H1 (cell line): ENCODE measurements at regions not wholly inside any gene's neighbourhood (a gene's known extent, or its start where the extent isn't known, plus 50 kb on each side); places are given as distances from the start of the nearest gene placed in this dataset.

ENCODE experiments used
- CTCF ChIA-PET: fragments of 300-600 bp; sonication (Branson Sonifier 250); formaldehyde crosslinking; loops from one replicate; lab custom pipeline; 2021; ENCODE audit not compliant: partially characterized antibody; lab: Charles Lee
- POLR2A ChIA-PET: fragments of 300-600 bp; sonication (Branson Sonifier 250); formaldehyde crosslinking; loops from one replicate; lab custom pipeline; 2021; ENCODE audit warnings: inconsistent platforms; ENCODE audit not compliant: partially characterized antibody; lab: Charles Lee
- DNase-seq, 2 experiments: peaks; one replicate each; pipeline versions ENCODE4 v3.0.0 to v3.0.0-alpha.2; 2010 to 2022; ENCODE audit warnings: low spot score in 2 of 2, low read depth in 1 of 2, mixed read lengths in 1 of 2
- FAIRE-seq: peaks from 2 replicates; lab custom pipeline; 2011; peaks lifted over from hg19 to GRCh38; lab: Jason Lieb, UNC
- H2AFZ ChIP-seq: 2 replicates; pipeline ENCODE4 v1.8.1; 2012; ENCODE audit warnings: low read length, inconsistent platforms
- H2AK5ac ChIP-seq: 2 replicates; pipeline ENCODE4 v1.6.1; 2013; ENCODE audit warnings: low read depth, low read length
- H2BK120ac ChIP-seq: replicated peaks from 2 replicates; pipeline ENCODE3; 2013; ENCODE audit warnings: low read depth, low read length, inconsistent platforms
- H2BK12ac ChIP-seq: 2 replicates; pipeline ENCODE4 v1.6.1; 2013; ENCODE audit warnings: low read depth, low read length
- H2BK15ac ChIP-seq: 2 replicates; pipeline ENCODE4 v1.6.1; 2013; ENCODE audit warnings: low read length
- H2BK20ac ChIP-seq: 2 replicates; pipeline ENCODE4 v1.6.1; 2013; ENCODE audit warnings: low read length
- H2BK5ac ChIP-seq: 2 replicates; pipeline ENCODE4 v1.6.1; 2013; ENCODE audit warnings: low read depth, low read length
- H3K14ac ChIP-seq: 2 replicates; pipeline ENCODE4 v1.6.1; 2013; ENCODE audit warnings: inconsistent platforms; ENCODE audit not compliant: insufficient read length
- H3K18ac ChIP-seq: 2 replicates; pipeline ENCODE4 v1.6.1; 2013; ENCODE audit warnings: low read length; ENCODE audit errors: extremely low read depth
- H3K23ac ChIP-seq: 2 replicates; pipeline ENCODE4 v1.6.1; 2013; ENCODE audit warnings: inconsistent platforms; ENCODE audit not compliant: insufficient read length
- H3K23me2 ChIP-seq: 2 replicates; pipeline ENCODE4 v1.6.1; 2013; ENCODE audit warnings: low read depth, low read length
- H3K27ac ChIP-seq: 2 replicates; pipeline ENCODE4 v1.6.1; 2011; ENCODE audit warnings: low read depth, low read length, inconsistent platforms
- H3K27me3 ChIP-seq, 4 experiments: replicated peaks in 1 of 4; 1 replicate in 1 of 4; 2 replicates in 3 of 4; pipeline versions ENCODE4 v1.6.1 to v1.8.1; 2011 to 2013; ENCODE audit warnings: low read length in 3 of 4, mild to moderate bottlenecking in 3 of 4, inconsistent platforms in 2 of 4, mixed read lengths in 2 of 4, moderate library complexity in 1 of 4; ENCODE audit not compliant: control insufficient read depth in 3 of 4, insufficient read depth in 3 of 4; ENCODE audit errors: extremely low read depth in 1 of 4
- H3K36me3 ChIP-seq, 4 experiments: 2 replicates each; pipeline versions ENCODE4 v1.6.1 to v1.8.1; 2011 to 2013; ENCODE audit warnings: mild to moderate bottlenecking in 4 of 4, low read length in 3 of 4, moderate library complexity in 2 of 4, control low read depth in 1 of 4, inconsistent platforms in 1 of 4; ENCODE audit not compliant: insufficient read depth in 4 of 4, control insufficient read depth in 2 of 4
- H3K4ac ChIP-seq: replicated peaks from 2 replicates; pipeline ENCODE3; 2013; ENCODE audit warnings: low read length, low read depth, mixed read lengths, inconsistent platforms; ENCODE audit not compliant: insufficient read length
- H3K4me1 ChIP-seq, 4 experiments: replicated peaks in 1 of 4; 1 replicate in 1 of 4; 2 replicates in 3 of 4; pipeline versions ENCODE4 v1.6.1 to v1.8.1; 2011 to 2013; ENCODE audit warnings: low read length in 3 of 4, inconsistent platforms in 2 of 4, mixed read lengths in 1 of 4; ENCODE audit not compliant: insufficient read depth in 4 of 4, control insufficient read depth in 3 of 4
- H3K4me2 ChIP-seq, 2 experiments: 2 replicates each; pipeline versions ENCODE4 v1.6.1 to v1.8.1; 2011 to 2013; ENCODE audit warnings: low read depth in 2 of 2, low read length in 2 of 2, control low read depth in 1 of 2, inconsistent platforms in 1 of 2, mild to moderate bottlenecking in 1 of 2; ENCODE audit not compliant: insufficient read depth in 1 of 2
- H3K4me3 ChIP-seq, 4 experiments: fragments of 200-600, 300-600 bp in 1 of 4; sonication (generic), shearing (Covaris generic), sonication (Bioruptor Twin) in 1 of 4; 2 replicates each; pipeline versions ENCODE4 v1.5.1 to v1.8.1; 2011 to 2016; ENCODE audit warnings: low read length in 4 of 4, low read depth in 3 of 4, control low read depth in 2 of 4, inconsistent platforms in 2 of 4, mild to moderate bottlenecking in 2 of 4, mixed read lengths in 1 of 4, moderate library complexity in 1 of 4; ENCODE audit not compliant: insufficient read depth in 2 of 4; ENCODE audit errors: extremely low read depth in 1 of 4
- H3K56ac ChIP-seq: replicated peaks from 2 replicates; pipeline ENCODE3; 2013; ENCODE audit warnings: low read depth, mild to moderate bottlenecking, mixed read lengths, low read length, inconsistent platforms; ENCODE audit not compliant: insufficient read length
- H3K79me1 ChIP-seq: 2 replicates; pipeline ENCODE4 v1.6.1; 2013; ENCODE audit warnings: low read depth, low read length, control low read depth
- H3K79me2 ChIP-seq, 2 experiments: 2 replicates each; pipeline versions ENCODE4 v1.6.1 to v1.8.1; 2012 to 2013; ENCODE audit warnings: low read length in 2 of 2, mild to moderate bottlenecking in 2 of 2, inconsistent platforms in 1 of 2; ENCODE audit not compliant: insufficient read depth in 2 of 2, control insufficient read depth in 1 of 2
- H3K9ac ChIP-seq, 4 experiments: replicated peaks in 1 of 4; 1 replicate in 1 of 4; 2 replicates in 3 of 4; pipeline versions ENCODE4 v1.6.1 to v1.8.1; 2011 to 2013; ENCODE audit warnings: low read depth in 3 of 4, low read length in 3 of 4, control low read depth in 2 of 4, mild to moderate bottlenecking in 2 of 4, moderate library complexity in 2 of 4, inconsistent platforms in 1 of 4; ENCODE audit errors: extremely low read depth in 1 of 4
- H3K9me3 ChIP-seq, 2 experiments: 2 replicates each; pipeline versions ENCODE4 v1.6.1 to v1.8.1; 2012 to 2013; ENCODE audit warnings: mild to moderate bottlenecking in 2 of 2, moderate library complexity in 2 of 2, control low read depth in 1 of 2, inconsistent platforms in 1 of 2, low read depth in 1 of 2, low read length in 1 of 2, mixed read lengths in 1 of 2; ENCODE audit not compliant: insufficient read depth in 2 of 2
- H4K20me1 ChIP-seq, 2 experiments: replicated peaks in 1 of 2; 2 replicates each; pipeline versions ENCODE3 to v1.8.1; 2011 to 2013; ENCODE audit warnings: inconsistent platforms in 2 of 2, low read length in 2 of 2, mild to moderate bottlenecking in 1 of 2; ENCODE audit not compliant: insufficient read depth in 2 of 2, control insufficient read depth in 1 of 2
- H4K5ac ChIP-seq: 2 replicates; pipeline ENCODE4 v1.6.1; 2013; ENCODE audit warnings: low read length, low read depth, mixed read lengths, inconsistent platforms; ENCODE audit not compliant: insufficient read length
- H4K8ac ChIP-seq: 2 replicates; pipeline ENCODE4 v1.8.0; 2013; ENCODE audit warnings: mild to moderate bottlenecking, moderate library complexity, low read length, inconsistent platforms; ENCODE audit not compliant: insufficient read depth; ENCODE audit errors: extremely low read depth
- H4K91ac ChIP-seq: replicated peaks from 2 replicates; pipeline ENCODE3; 2013; ENCODE audit warnings: low read length, mixed read lengths, inconsistent platforms; ENCODE audit not compliant: insufficient read length
- ASH2L ChIP-seq: fragments of 200-600, 300-600 bp; sonication (generic); IDR thresholded peaks from one replicate; pipeline ENCODE4 v1.7.1; 2017; ENCODE audit warnings: low read length
- CHD1 ChIP-seq: IDR thresholded peaks from 2 replicates; pipeline ENCODE4 v1.6.1; 2012; ENCODE audit warnings: low read depth, low read length, improper control_type of control experiment
- FOSL1 ChIP-seq: IDR thresholded peaks from 2 replicates; pipeline ENCODE4 v1.6.1; 2011; ENCODE audit warnings: mild to moderate bottlenecking, low read depth, low read length, moderate library complexity; ENCODE audit not compliant: insufficient read depth
- SP2 ChIP-seq: IDR thresholded peaks from 2 replicates; pipeline ENCODE4 v1.6.1; 2012; ENCODE audit warnings: mild to moderate bottlenecking, low read length, inconsistent platforms
- TEAD4 ChIP-seq: IDR thresholded peaks from 2 replicates; pipeline ENCODE4 v1.6.1; 2012; ENCODE audit warnings: low read depth, low read length, inconsistent platforms, mixed read lengths
- WGBS, 2 experiments: shearing (Covaris generic) in 1 of 2; methylation state at CpG; one replicate each; pipeline versions ENCODE4 v1.1.6 to v1.1.7; 2013 to 2015; ENCODE audit warnings: low lambda C conversion rate in 2 of 2, mixed read lengths in 2 of 2, inconsistent platforms in 1 of 2, low coverage in 1 of 2, missing lambda C conversion rate in 1 of 2; ENCODE audit not compliant: insufficient replicate concordance in 2 of 2, insufficient coverage in 1 of 2, insufficient read length in 1 of 2; ENCODE audit errors: extremely low coverage in 1 of 2, missing lambda C conversion rate in 1 of 2; 5-methylcytosine and 5-hydroxymethylcytosine counted together

GRCh38 chr4:181613200-181613599 lies 630.0 kb upstream of the TENM3 start:
- POLR2A ChIA-PET: no interaction called here
- Histone ChIP-seq H2BK5ac (no peak overlapping the region), H3K9me3 (no peaks in the 10 kb centered on the region), H3K18ac (no peak overlapping the region), H4K5ac (no peak overlapping the region), H2BK20ac (no peak overlapping the region), H3K4me1 (no peaks in the 10 kb centered on the region), H3K14ac (no peak overlapping the region), H3K4me2 (no peak overlapping the region), H2BK120ac (no peak overlapping the region), H3K23ac (no peak overlapping the region), H4K20me1 (no peaks in the 10 kb centered on the region), H2AFZ (peak overlapping the region; percentile 82; the same call in 1 of the 2 replicates), H3K79me1 (no peaks in the 10 kb centered on the region), H2BK12ac (no peak overlapping the region), H3K27ac (no peak overlapping the region), H3K9ac (no peak overlapping the region), H3K27me3 (no peaks in the 10 kb centered on the region), H3K23me2 (no peaks in the 10 kb centered on the region), H3K56ac (no peak overlapping the region), H3K4ac (no peak overlapping the region), H4K8ac (no peak overlapping the region), H3K36me3 (no peaks in the 10 kb centered on the region), H3K4me3 (no peak overlapping the region), H3K79me2 (no peaks in the 10 kb centered on the region), H2BK15ac (no peak overlapping the region), H2AK5ac (no peak overlapping the region), H4K91ac (no peak overlapping the region)
- FAIRE-seq (no peak), DNase-seq (no peak)
- WGBS, 2 experiments: 89% methylated on average over 6 of the region's 6 CpGs; no CpG with 5 or more reads in 1 of the 2 experiments
- CTCF ChIA-PET: interaction anchor here (0.7 to 1.0 kb wide), 3 partner anchors 23 to 385 kb away, joined by 3 read pairs; no protein-coding TSS in a partner anchor
- no peak for TF ChIP-seq SP2
- no peak for TF ChIP-seq ASH2L
- no peak for TF ChIP-seq TEAD4
- TF ChIP-seq FOSL1: no peak
- no peak for TF ChIP-seq CHD1
